ENCODE measurements at regions not wholly inside any gene's neighbourhood (a gene's known extent, or its start where the extent isn't known, plus 50 kb on each side); places are given as distances from the start of the nearest gene placed in this dataset.
A peak's percentile ranks its signal among the peaks of the same experiment; 100 is the strongest.

GRCh38 chr14:85420707-85421106, 109.2 kb upstream of the FLRT2 start:
- no peak for DNase-seq (ENCODE audit: low spot score)
- Histone ChIP-seq H3K9me3 (ENCODE audit: severe bottlenecking) (no peaks in the 10 kb centered on the region), H3K27me3 (ENCODE audit: insufficient read depth, poor library complexity, severe bottlenecking) (no peaks in the 10 kb centered on the region), H3K36me3 (ENCODE audit: low read depth) (no peaks in the 10 kb centered on the region), H3K4me3 (ENCODE audit: severe bottlenecking) (no peak overlapping the region), H3K27ac (ENCODE audit: poor library complexity, severe bottlenecking) (peak overlapping the region; percentile 78), H3K4me1 (ENCODE audit: insufficient read depth, poor library complexity, severe bottlenecking) (peaks cover 63% of the 10 kb centered on the region)
- no peak for TF ChIP-seq CTCF (IDR thresholded peaks at IDR 0.05; ENCODE audit: poor library complexity, severe bottlenecking)
- ATAC-seq (ENCODE audit: low read depth), result no peak; the same call in 2 of the 3 replicates

- DNase-seq (ENCODE audit: low spot score) (peak; percentile 83), ATAC-seq (ENCODE audit: low read depth) (peak; percentile 72)
- Histone ChIP-seq H3K4me3 (ENCODE audit: severe bottlenecking) (no peak overlapping the region), H3K9me3 (ENCODE audit: severe bottlenecking) (no peaks in the 10 kb centered on the region), H3K27ac (ENCODE audit: poor library complexity, severe bottlenecking) (peak overlapping the region; percentile 78), H3K36me3 (ENCODE audit: low read depth) (no peaks in the 10 kb centered on the region), H3K4me1 (ENCODE audit: insufficient read depth, poor library complexity, severe bottlenecking) (peaks cover 56% of the 10 kb centered on the region), H3K27me3 (ENCODE audit: insufficient read depth, poor library complexity, severe bottlenecking) (no peaks in the 10 kb centered on the region)
- no peak for TF ChIP-seq CTCF (IDR thresholded peaks at IDR 0.05; ENCODE audit: poor library complexity, severe bottlenecking)
Measured at GRCh38 chr14:85421186-85421877, 108.6 kb upstream of the FLRT2 start.

DNA sequence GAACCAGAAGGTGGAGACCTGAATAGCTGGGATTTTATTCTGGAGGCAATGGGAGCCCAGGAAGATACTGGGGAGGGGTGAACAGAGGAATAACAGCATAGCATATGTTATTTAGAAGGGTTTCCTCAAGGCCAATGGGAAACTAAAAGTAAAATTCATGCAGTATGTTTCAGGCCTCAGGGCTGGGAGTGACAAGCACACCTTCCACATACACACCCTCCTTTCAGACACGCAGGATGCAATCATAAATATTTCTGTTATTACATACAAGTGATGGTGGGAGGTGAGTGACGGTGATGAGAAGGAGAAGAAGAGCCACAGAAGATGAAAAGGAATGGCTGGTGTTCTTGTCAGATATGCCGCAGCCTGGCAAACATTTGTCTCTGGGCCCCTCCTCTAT, 106.1 kb upstream of the FLRT2 start:
- H3K9me3 ChIP-seq (ENCODE audit: severe bottlenecking), result no peaks in the 10 kb centered on the region
- peak overlapping the region; percentile 78 for H3K27ac ChIP-seq (ENCODE audit: poor library complexity, severe bottlenecking)
- no peak for TF ChIP-seq CTCF (IDR thresholded peaks at IDR 0.05; ENCODE audit: poor library complexity, severe bottlenecking)
- H3K36me3 ChIP-seq (ENCODE audit: low read depth), result no peaks in the 10 kb centered on the region
- peak; percentile 60 for ATAC-seq (ENCODE audit: low read depth)
- H3K4me3 ChIP-seq (ENCODE audit: severe bottlenecking), result no peak overlapping the region
- H3K27me3 ChIP-seq (ENCODE audit: insufficient read depth, poor library complexity, severe bottlenecking), result no peaks in the 10 kb centered on the region
- no peak for DNase-seq (ENCODE audit: low spot score)
- peaks cover 32% of the 10 kb centered on the region for H3K4me1 ChIP-seq (ENCODE audit: insufficient read depth, poor library complexity, severe bottlenecking)

DNA sequence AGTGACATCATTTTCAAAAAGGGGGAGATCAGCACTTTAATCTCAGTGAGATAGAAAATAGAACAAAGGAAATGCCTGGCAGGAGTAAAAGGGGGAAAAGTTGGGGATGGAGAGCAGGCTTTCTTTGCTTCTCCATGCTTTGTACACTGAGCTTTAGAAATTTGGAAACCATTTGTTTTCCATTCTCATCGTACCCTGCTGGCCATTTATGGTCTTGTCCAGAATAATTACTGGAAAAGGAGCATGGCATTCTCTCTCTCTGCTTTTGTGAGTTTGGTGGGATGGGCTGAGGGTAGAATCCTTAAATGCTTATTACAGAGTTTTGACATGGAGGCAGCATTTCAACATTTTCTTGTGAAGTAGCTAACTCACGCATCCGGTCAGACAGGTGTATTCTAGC, 104.4 kb upstream of the FLRT2 start:
- ATAC-seq (ENCODE audit: low read depth) (no peak), DNase-seq (ENCODE audit: low spot score) (no peak)
- no peak overlapping the region for H3K27ac ChIP-seq (ENCODE audit: poor library complexity, severe bottlenecking)
- peaks cover 25% of the 10 kb centered on the region for H3K4me1 ChIP-seq (ENCODE audit: insufficient read depth, poor library complexity, severe bottlenecking)
- no peak overlapping the region for H3K4me3 ChIP-seq (ENCODE audit: severe bottlenecking)
- H3K36me3 ChIP-seq (ENCODE audit: low read depth), result no peaks in the 10 kb centered on the region
- no peaks in the 10 kb centered on the region for H3K9me3 ChIP-seq (ENCODE audit: severe bottlenecking)
- TF ChIP-seq CTCF (IDR thresholded peaks at IDR 0.05; ENCODE audit: poor library complexity, severe bottlenecking), result no peak
- no peaks in the 10 kb centered on the region for H3K27me3 ChIP-seq (ENCODE audit: insufficient read depth, poor library complexity, severe bottlenecking)

Measured in RWPE2 (cell line).